ENCODE measurements at regions not wholly inside any gene's neighbourhood (a gene's known extent, or its start where the extent isn't known, plus 50 kb on each side); places are given as distances from the start of the nearest gene placed in this dataset.

DNA sequence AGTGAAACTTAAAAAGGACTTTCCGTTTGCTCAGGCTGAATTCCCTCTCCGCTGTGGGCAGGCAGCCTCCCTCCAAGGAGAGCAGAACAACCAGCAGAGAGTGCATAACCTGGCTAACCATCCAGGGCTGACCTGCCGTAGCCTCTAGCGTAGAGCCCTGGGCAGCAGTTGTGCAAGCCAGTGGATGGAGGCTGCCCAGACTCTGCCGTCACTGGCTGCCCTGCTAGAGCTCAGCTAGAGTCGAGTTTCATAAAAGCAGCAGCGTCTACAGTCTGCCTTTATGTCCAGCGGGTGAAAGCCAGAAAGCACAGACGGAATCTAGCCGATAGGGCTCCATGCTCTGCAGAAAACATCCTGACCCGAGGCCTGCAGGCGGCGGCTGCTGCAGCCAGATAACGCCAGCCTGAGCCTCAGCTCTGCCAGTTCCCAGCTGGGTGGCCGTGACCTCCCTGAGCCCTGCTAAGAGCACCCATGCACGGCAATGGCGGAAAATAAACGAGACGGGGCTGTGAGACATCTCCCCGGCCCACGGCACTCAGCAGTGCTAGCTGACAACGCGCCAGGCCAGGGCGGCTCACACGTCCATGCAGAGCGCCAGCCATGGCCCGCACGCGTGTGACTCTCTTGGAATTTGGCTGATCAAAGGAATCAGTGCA lies 231.3 kb downstream of the ENGASE start:
- TF ChIP-seq, protein P1, sequence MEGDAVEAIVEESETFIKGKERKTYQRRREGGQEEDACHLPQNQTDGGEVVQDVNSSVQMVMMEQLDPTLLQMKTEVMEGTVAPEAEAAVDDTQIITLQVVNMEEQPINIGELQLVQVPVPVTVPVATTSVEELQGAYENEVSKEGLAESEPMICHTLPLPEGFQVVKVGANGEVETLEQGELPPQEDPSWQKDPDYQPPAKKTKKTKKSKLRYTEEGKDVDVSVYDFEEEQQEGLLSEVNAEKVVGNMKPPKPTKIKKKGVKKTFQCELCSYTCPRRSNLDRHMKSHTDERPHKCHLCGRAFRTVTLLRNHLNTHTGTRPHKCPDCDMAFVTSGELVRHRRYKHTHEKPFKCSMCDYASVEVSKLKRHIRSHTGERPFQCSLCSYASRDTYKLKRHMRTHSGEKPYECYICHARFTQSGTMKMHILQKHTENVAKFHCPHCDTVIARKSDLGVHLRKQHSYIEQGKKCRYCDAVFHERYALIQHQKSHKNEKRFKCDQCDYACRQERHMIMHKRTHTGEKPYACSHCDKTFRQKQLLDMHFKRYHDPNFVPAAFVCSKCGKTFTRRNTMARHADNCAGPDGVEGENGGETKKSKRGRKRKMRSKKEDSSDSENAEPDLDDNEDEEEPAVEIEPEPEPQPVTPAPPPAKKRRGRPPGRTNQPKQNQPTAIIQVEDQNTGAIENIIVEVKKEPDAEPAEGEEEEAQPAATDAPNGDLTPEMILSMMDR (IDR thresholded peaks at IDR 0.05) = no peak
- TF ChIP-seq EP300 (IDR thresholded peaks at IDR 0.05) (no peak), POLR2A (IDR thresholded peaks at IDR 0.05) (no peak)

Data from tibial nerve (tissue), 4 donors.